Smooth muscle cell (in vitro differentiated cells): ENCODE measurements at regions not wholly inside any gene's neighbourhood (a gene's known extent, or its start where the extent isn't known, plus 50 kb on each side); places are given as distances from the start of the nearest gene placed in this dataset.
A peak's percentile ranks its signal among the peaks of the same experiment; 100 is the strongest.

Experiments used
- DNase-seq: peaks from one replicate; lab custom pipeline; 2025; ENCODE audit not compliant: unreplicated experiment; lab: John Stamatoyannopoulos, UW
- H2AFZ ChIP-seq: fragments of 200-600 bp; sonication (generic); 2 replicates; pipeline ENCODE4 v1.6.0; 2016; ENCODE audit warnings: antibody characterized with exemption, low read depth, mild to moderate bottlenecking
- H3F3A ChIP-seq: fragments of 200-600 bp; sonication (generic); 2 replicates; pipeline ENCODE4 v1.6.0; 2017; ENCODE audit warnings: antibody characterized with exemption, low read depth
- H3K27ac ChIP-seq: fragments of 200-600 bp; sonication (generic); 2 replicates; pipeline ENCODE4 v1.5.1; 2016; ENCODE audit warnings: low read depth, mild to moderate bottlenecking
- H3K27me3 ChIP-seq: fragments of 200-600 bp; sonication (generic); 2 replicates; pipeline ENCODE4 v1.6.1; 2016; ENCODE audit warnings: low read depth, mild to moderate bottlenecking
- H3K36me3 ChIP-seq: fragments of 200-600 bp; sonication (generic); 2 replicates; pipeline ENCODE4 v1.5.1; 2016; ENCODE audit warnings: low read depth
- H3K4me1 ChIP-seq: fragments of 200-600 bp; sonication (generic); 2 replicates; pipeline ENCODE4 v1.5.1; 2016; ENCODE audit warnings: low read depth
- H3K4me2 ChIP-seq: fragments of 200-600 bp; sonication (generic); 2 replicates; pipeline ENCODE4 v1.6.0; 2016; ENCODE audit warnings: mild to moderate bottlenecking
- H3K4me3 ChIP-seq: fragments of 200-600 bp; sonication (generic); 2 replicates; pipeline ENCODE4 v1.5.1; 2016; ENCODE audit warnings: mild to moderate bottlenecking
- H3K79me2 ChIP-seq: fragments of 200-600 bp; sonication (generic); 2 replicates; pipeline ENCODE4 v1.6.0; 2016; ENCODE audit warnings: low read depth, mild to moderate bottlenecking
- H3K9ac ChIP-seq: fragments of 200-600 bp; sonication (generic); 2 replicates; pipeline ENCODE4 v1.6.0; 2016; ENCODE audit warnings: low read depth
- H3K9me3 ChIP-seq: fragments of 200-600 bp; sonication (generic); replicated peaks from 2 replicates; pipeline ENCODE4 v1.5.1; 2016; ENCODE audit warnings: low read depth
- H4K20me1 ChIP-seq: fragments of 200-600 bp; sonication (generic); 2 replicates; pipeline ENCODE4 v1.6.0; 2016; ENCODE audit warnings: low read depth
- CTCF ChIP-seq: fragments of 200-600 bp; sonication (generic); IDR thresholded peaks from 2 replicates; pipeline ENCODE4 v1.5.1; 2017; ENCODE audit warnings: borderline replicate concordance, mild to moderate bottlenecking, antibody characterized with exemption; ENCODE audit not compliant: insufficient read depth, poor library complexity, severe bottlenecking
- WGBS: methylation state at CpG from one replicate; pipeline ENCODE4 v1.1.7; 2016; ENCODE audit warnings: low lambda C conversion rate; 5-methylcytosine and 5-hydroxymethylcytosine counted together

GRCh38 chrX:14427614-14428013, 101.7 kb upstream of the GLRA2 start:
- H3K79me2 ChIP-seq, result no peaks in the 10 kb centered on the region
- DNase-seq, result no peak
- H3K4me1 ChIP-seq, result no peaks in the 10 kb centered on the region
- H3K27me3 ChIP-seq, result no peaks in the 10 kb centered on the region
- H3F3A ChIP-seq, result no peaks in the 10 kb centered on the region
- no peak overlapping the region for H3K27ac ChIP-seq
- H3K36me3 ChIP-seq, result no peaks in the 10 kb centered on the region
- no peaks in the 10 kb centered on the region for H4K20me1 ChIP-seq
- no peak overlapping the region for H3K9ac ChIP-seq
- 47% methylated on average over 1 of the region's 1 CpG for WGBS
- H3K4me3 ChIP-seq, result no peak overlapping the region
- H3K4me2 ChIP-seq, result peak overlapping the region; percentile 50
- H2AFZ ChIP-seq, result no peak overlapping the region
- no peak for TF ChIP-seq CTCF
- no peaks in the 10 kb centered on the region for H3K9me3 ChIP-seq

GRCh38 chrX:14420841-14421240, 108.5 kb upstream of the GLRA2 start:
- H4K20me1 ChIP-seq, result no peaks in the 10 kb centered on the region
- 39% methylated on average over 2 of the region's 2 CpGs for WGBS
- no peaks in the 10 kb centered on the region for H3K9me3 ChIP-seq
- no peak overlapping the region for H2AFZ ChIP-seq
- H3K36me3 ChIP-seq, result no peaks in the 10 kb centered on the region
- no peaks in the 10 kb centered on the region for H3K4me1 ChIP-seq
- no peaks in the 10 kb centered on the region for H3K27me3 ChIP-seq
- no peak for TF ChIP-seq CTCF
- no peak for DNase-seq
- no peak overlapping the region for H3K9ac ChIP-seq
- H3K4me2 ChIP-seq, result no peak overlapping the region
- no peaks in the 10 kb centered on the region for H3K79me2 ChIP-seq
- H3K27ac ChIP-seq, result no peak overlapping the region
- no peak overlapping the region for H3K4me3 ChIP-seq
- H3F3A ChIP-seq, result no peaks in the 10 kb centered on the region

GRCh38 chrX:14412686-14413085, 116.7 kb upstream of the GLRA2 start:
- 46% methylated on average over 1 of the region's 1 CpG for WGBS
- H3K4me2 ChIP-seq, result no peak overlapping the region
- H3K4me3 ChIP-seq, result no peak overlapping the region
- H3K79me2 ChIP-seq, result no peaks in the 10 kb centered on the region
- no peak for DNase-seq
- H3K27ac ChIP-seq, result no peak overlapping the region
- H3K4me1 ChIP-seq, result no peaks in the 10 kb centered on the region
- H3K9ac ChIP-seq, result no peak overlapping the region
- H2AFZ ChIP-seq, result no peak overlapping the region
- H4K20me1 ChIP-seq, result no peaks in the 10 kb centered on the region
- TF ChIP-seq CTCF, result no peak
- no peaks in the 10 kb centered on the region for H3F3A ChIP-seq
- no peaks in the 10 kb centered on the region for H3K27me3 ChIP-seq
- no peaks in the 10 kb centered on the region for H3K9me3 ChIP-seq
- no peaks in the 10 kb centered on the region for H3K36me3 ChIP-seq

- Histone ChIP-seq H3K27me3 (no peaks in the 10 kb centered on the region), H3F3A (no peaks in the 10 kb centered on the region), H4K20me1 (no peaks in the 10 kb centered on the region), H3K4me1 (no peaks in the 10 kb centered on the region), H3K9me3 (no peaks in the 10 kb centered on the region), H3K4me2 (no peak overlapping the region), H3K27ac (no peak overlapping the region), H3K79me2 (no peaks in the 10 kb centered on the region), H3K36me3 (no peaks in the 10 kb centered on the region), H3K4me3 (no peak overlapping the region), H3K9ac (no peak overlapping the region), H2AFZ (no peak overlapping the region)
- DNase-seq, result no peak
- 61% methylated on average over 1 of the region's 1 CpG for WGBS
- no peak for TF ChIP-seq CTCF
Observed at GRCh38 chrX:14411326-14411725, 118.0 kb upstream of the GLRA2 start.
